PFSK-1 (cell line): ENCODE measurements at regions not wholly inside any gene's neighbourhood (a gene's known extent, or its start where the extent isn't known, plus 50 kb on each side); places are given as distances from the start of the nearest gene placed in this dataset.

Experiments
- FOXP2 ChIP-seq: optimal IDR thresholded peaks from 2 replicates; pipeline ENCODE3; 2011; ENCODE audit warnings: borderline replicate concordance, control low read depth, inconsistent platforms; ENCODE audit not compliant: insufficient read depth; ENCODE audit errors: extremely low read length, extremely low read depth
- POLR2AphosphoS5 ChIP-seq: IDR thresholded peaks from 2 replicates; pipeline ENCODE4 v1.6.1; 2012; ENCODE audit warnings: low read depth, mild to moderate bottlenecking, control low read depth, low read length, moderate library complexity
- REST ChIP-seq, 2 experiments: IDR thresholded peaks; 2 replicates each; pipeline versions ENCODE4 v1.6.1 to v1.8.0; 2011 to 2012; ENCODE audit warnings: low read depth in 2 of 2, low read length in 2 of 2, control low read depth in 1 of 2, inconsistent platforms in 1 of 2, mild to moderate bottlenecking in 1 of 2, moderate library complexity in 1 of 2; ENCODE audit not compliant: insufficient read depth in 1 of 2
- SIN3A ChIP-seq: IDR thresholded peaks from 2 replicates; pipeline ENCODE4 v1.6.1; 2012; ENCODE audit warnings: mild to moderate bottlenecking, low read length, moderate library complexity, borderline replicate concordance; ENCODE audit not compliant: insufficient read depth
- TAF1 ChIP-seq: IDR thresholded peaks from 2 replicates; pipeline ENCODE4 v1.6.1; 2012; ENCODE audit warnings: low read length, control low read depth, borderline replicate concordance; ENCODE audit not compliant: insufficient read depth

- TF ChIP-seq REST (IDR thresholded peaks at IDR 0.05; ENCODE audit: insufficient read depth in 1 of 2, low read depth in 2 of 2, low read length in 2 of 2) (no peak), POLR2AphosphoS5 (no peak), FOXP2 (no peak), SIN3A (no peak), TAF1 (no peak)
These were observed 638.5 kb downstream of the TBC1D22A start for GRCh38 chr22:47400701-47401591.

GRCh38 chr22:47398921-47399790, 636.7 kb downstream of the TBC1D22A start:
- TF ChIP-seq REST (IDR thresholded peaks at IDR 0.05; ENCODE audit: insufficient read depth in 1 of 2, low read depth in 2 of 2, low read length in 2 of 2), result no peak
- TF ChIP-seq TAF1, result no peak
- TF ChIP-seq SIN3A, result no peak

DNA sequence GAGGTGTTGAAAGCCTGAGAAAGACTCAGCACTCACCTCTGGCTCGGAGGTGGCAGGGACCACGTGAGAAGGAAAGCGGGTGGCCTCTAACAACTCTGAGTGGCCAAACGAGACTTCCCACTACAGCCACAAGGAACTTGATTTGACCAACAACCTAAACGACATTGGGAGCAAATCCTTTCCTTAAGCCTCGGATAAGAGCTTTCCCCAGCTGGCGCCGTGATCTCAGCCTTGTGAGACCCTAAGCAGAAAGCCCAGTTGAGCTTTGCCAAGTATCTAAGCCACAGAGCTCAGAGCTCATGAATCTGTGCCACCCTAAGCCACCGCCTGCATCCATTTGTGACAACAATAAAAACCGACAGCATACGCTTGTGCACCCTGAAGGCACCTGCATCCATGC, 636.0 kb downstream of the TBC1D22A start:
- TF ChIP-seq POLR2AphosphoS5, result no peak
- TF ChIP-seq REST (IDR thresholded peaks at IDR 0.05; ENCODE audit: insufficient read depth in 1 of 2, low read depth in 2 of 2, low read length in 2 of 2), result no peak
- TF ChIP-seq TAF1, result no peak
- TF ChIP-seq SIN3A, result no peak
- TF ChIP-seq FOXP2, result no peak

DNA sequence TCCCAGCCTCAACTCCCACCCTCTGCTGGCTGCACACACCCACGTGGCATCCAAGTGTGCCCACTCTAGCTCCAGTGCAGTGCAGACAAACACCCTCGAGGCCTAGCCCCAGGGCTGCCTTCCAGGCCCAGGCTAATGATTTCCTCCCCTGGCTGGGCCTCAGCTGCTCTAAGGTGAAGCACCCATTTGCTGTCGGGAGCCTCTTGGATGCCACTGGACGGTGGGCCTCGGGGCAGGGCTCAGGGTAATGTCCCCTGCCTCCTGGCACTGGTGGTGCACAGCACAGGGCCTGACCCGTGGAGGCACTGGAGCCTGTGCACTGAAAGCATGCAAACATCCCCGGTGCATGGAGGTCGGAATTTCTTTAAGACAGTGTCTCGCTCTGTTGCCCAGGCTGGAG, 635.2 kb downstream of the TBC1D22A start:
- TF ChIP-seq TAF1, result no peak
- TF ChIP-seq REST (IDR thresholded peaks at IDR 0.05; ENCODE audit: insufficient read depth in 1 of 2, low read depth in 2 of 2, low read length in 2 of 2), result no peak
- no peak for TF ChIP-seq POLR2AphosphoS5
- no peak for TF ChIP-seq FOXP2
- no peak for TF ChIP-seq SIN3A
